ENCODE measurements at regions not wholly inside any gene's neighbourhood (a gene's known extent, or its start where the extent isn't known, plus 50 kb on each side); places are given as distances from the start of the nearest gene placed in this dataset.

DNA sequence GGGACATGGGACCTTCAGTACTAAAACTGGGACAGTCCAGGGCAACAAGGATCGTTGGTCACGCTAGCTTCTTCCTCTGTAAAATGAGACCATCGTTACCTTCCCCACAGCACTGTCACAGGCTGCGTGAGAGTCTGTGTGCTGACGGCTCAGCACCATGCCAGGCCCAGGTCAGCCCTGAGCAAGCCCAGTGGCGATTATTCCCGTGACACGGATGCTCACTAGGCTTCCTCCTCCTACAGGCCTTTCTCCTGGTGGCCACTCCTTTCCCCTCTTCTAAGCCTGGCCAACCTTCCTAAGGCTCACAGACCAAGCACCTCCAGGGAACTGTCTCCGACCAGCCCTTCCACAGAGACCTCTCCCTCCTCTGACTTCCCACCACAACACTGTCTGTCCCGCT lies 69.3 kb upstream of the RUNX3 start:
- DNase-seq, result no peak

GRCh38 chr1:24998563-24999245 lies 68.6 kb upstream of the RUNX3 start:
- DNase-seq, result no peak

- no peak for DNase-seq
These were observed 67.2 kb upstream of the RUNX3 start for GRCh38 chr1:24996983-24997893.

DNA sequence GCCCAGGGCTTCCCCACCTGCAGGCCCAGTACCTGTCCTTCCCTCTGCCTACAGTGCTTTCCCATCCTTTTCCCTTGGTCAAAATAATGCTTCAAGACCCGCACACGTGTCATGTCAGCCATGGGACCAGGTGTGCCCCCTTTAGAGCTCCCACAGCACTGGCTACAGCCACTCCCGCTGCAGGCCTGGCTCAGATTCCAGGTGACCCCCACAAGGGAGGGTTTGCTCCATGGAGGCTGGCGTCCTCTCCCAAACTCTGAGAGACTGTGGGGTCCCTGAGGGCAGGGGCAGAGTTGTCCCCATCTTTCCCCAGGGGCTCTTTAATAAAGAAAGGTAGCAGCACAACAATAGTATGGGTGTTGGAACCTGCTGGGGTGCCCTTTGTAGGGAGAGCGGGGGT lies 66.4 kb upstream of the RUNX3 start:
- no peak for DNase-seq

DNA sequence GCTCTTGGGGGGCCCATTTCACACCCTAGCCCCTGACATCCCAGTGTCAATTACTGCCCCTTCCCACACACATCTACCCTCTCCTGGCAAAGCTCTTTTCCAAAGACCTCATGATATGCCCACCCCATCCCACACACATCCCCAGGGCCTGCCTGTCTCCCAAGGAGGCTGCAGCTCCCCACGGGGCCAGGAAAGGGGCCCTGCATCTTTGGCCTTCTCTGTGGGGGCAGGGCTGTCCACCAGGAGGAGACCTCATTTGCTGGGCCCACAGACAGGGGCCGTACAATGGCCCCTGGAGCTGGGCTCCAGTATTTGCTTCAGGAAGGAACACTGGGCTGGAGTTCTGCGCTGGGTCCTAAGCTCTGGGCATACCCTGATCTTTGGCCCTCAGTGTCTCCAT lies 65.6 kb upstream of the RUNX3 start:
- no peak for DNase-seq

DNA sequence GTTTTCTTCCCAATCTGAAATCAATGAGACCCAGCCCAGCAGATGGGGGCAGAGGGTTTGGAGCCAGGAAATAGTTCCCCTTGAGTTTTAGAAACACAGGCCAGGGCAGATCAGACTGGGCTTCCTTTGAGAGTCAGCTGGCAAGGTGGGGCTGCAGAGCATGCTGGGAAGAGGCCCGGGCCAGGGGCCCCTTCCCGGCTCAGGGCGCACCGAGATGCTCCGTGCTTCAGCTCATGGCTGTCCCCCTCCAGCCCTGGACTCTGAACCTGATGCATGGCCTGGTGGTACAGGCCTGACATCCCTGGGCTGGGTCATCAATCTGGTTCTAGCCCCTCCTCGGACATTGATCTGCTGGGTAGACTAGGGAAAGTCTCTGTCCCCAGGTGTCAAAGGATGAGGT lies 65.1 kb upstream of the RUNX3 start:
- DNase-seq, result no peak

DNA sequence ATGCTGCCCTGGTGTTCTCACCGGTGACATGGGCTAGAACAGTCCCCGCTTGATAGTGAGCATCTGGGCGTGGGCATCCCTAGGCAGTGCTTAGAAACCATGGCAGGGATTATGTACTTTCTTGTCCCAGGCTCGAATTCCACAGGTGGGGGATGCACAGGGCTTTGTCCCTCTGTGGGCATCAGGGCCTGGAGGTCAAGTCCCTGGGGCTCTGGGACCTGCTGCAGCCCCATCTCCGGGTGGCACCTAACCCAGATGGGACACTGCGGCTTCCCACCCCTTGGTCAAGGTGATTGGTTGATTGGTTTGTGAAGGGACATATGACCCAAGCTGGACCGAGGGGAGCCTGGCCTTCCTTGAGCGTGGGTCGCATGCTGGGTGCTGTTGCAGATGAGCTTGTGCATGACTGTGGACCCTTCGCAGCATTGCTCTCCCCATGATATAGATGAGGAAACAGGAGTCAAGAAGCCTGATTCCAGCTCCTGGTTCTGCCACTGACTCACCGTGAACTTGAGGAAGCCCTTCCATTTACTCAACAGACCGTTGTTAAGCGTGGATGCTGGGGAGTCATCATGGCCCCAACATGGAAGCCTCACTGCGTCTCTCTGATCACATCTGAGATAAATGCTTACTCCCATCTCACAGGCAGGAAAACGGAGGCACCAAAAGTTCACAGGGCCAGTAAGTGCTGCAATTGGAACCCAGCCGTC lies 64.0 kb upstream of the RUNX3 start:
- DNase-seq, result no peak

GRCh38 chr1:24992761-24993211 lies 62.7 kb upstream of the RUNX3 start:
- no peak for DNase-seq

- DNase-seq, result no peak
These were observed 62.2 kb upstream of the RUNX3 start for GRCh38 chr1:24992124-24992760.

GRCh38 chr1:24991697-24992096 lies 61.6 kb upstream of the RUNX3 start:
- DNase-seq, result no peak

GRCh38 chr1:24990779-24991641 lies 60.9 kb upstream of the RUNX3 start:
- DNase-seq, result no peak

GRCh38 chr1:24990136-24990535 lies 60.1 kb upstream of the RUNX3 start:
- no peak for DNase-seq

DNA sequence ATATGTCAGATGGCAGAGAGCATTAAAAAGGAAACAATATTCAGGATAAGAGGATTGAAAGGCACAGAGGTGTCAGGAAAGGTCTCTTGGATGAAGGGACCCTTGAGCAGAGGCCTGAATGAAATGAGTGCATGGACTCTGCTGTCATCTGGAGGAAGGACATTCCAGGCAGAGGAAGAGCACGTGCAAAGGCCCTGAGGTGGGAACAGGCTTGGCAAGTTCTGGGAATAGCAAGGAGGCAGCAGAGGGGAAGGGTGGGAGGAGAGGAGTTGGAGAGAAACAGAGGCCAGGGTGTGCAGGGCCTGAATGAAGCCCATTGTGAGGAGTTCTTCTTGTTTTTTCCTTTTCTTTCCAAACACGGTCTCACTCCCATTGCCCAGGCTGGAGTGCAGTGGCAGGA lies 59.0 kb upstream of the RUNX3 start:
- DNase-seq, result no peak

GRCh38 chr1:24988558-24988912 lies 58.5 kb upstream of the RUNX3 start:
- no peak for DNase-seq

DNA sequence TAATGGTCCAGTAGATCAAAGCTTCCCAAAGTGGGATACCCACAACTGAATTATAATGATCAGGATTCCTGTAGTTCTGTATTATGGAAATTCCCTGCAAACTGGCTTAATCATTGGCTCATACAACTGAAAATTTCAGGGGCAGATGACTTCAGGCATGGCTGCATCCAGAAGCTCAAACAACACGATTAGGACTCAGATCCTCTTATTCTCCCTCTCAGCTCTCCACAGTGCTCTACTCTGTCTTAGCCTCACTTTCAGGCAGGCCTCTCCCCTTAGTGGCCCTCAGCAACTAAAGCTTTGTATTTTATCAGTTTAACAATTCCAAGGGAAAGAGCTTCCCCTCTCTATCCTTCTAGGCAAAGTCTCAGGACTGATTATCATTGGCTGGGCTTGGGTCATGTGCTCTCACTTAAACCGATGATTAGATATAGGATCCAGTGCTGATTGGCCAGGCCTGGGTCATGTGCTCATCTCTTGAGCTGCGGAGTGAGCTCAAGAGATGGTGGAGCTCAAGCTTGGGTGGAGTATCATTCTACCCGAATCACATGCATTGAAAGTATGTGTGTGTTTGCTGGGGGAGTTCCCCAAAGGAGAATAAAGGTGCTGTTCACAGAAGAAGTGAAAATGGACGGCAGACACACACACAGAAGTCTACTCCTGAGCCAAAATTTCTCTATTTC lies 57.9 kb upstream of the RUNX3 start:
- DNase-seq, result no peak

GRCh38 chr1:24987424-24987823 lies 57.3 kb upstream of the RUNX3 start:
- DNase-seq, result no peak

GRCh38 chr1:24986372-24986965 lies 56.4 kb upstream of the RUNX3 start:
- no peak for DNase-seq

- DNase-seq, result no peak
These were observed 55.7 kb upstream of the RUNX3 start for GRCh38 chr1:24985737-24986136.

GRCh38 chr1:24984800-24985522 lies 54.9 kb upstream of the RUNX3 start:
- no peak for DNase-seq

GRCh38 chr1:24984300-24984699 lies 54.2 kb upstream of the RUNX3 start:
- DNase-seq, result no peak

Data from NCI-H510A (cell line).